ENCODE measurements at regions not wholly inside any gene's neighbourhood (a gene's known extent, or its start where the extent isn't known, plus 50 kb on each side); places are given as distances from the start of the nearest gene placed in this dataset.

DNA sequence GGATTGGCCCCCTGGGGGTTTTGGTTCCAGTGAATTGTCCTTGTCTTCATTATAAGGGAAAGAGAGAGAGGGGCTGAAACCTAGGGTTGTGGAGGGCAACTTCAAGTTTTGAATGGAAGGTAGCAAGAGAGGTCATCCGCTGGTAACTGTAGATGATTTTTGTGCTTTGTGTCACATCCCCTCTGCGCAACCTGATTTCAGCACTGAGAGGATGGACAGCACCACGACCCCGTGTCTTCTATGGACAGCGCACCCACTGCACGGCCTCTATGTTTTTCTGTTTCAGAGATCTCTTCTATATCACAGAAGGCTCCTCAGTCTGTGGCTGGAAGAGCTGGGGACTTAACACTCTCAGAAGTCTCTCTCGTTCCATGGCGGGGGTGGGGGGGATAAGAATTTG lies 127.0 kb upstream of the RPH3A start:
- Histone ChIP-seq H3K79me2 (replicated peaks; ENCODE audit: insufficient read depth, low read length) (no peaks in the 10 kb centered on the region), H3K9me2 (ENCODE audit: insufficient read depth, low read length) (no peaks in the 10 kb centered on the region), H2AFZ (ENCODE audit: low read depth, low read length) (no peak overlapping the region), H4K20me1 (ENCODE audit: insufficient read depth) (no peaks in the 10 kb centered on the region), H3K27me3 (ENCODE audit: insufficient read depth, low read depth, low read length) (peaks cover 6% of the 10 kb centered on the region), H3K4me2 (ENCODE audit: low read length) (no peak overlapping the region), H3K4me3 (ENCODE audit: low read length) (no peak overlapping the region), H3K27ac (ENCODE audit: low read length) (no peak overlapping the region), H3K9me3 (ENCODE audit: low read length) (no peaks in the 10 kb centered on the region), H3K36me3 (ENCODE audit: insufficient read depth, low read length) (no peaks in the 10 kb centered on the region), H3K9ac (ENCODE audit: low read length) (no peak overlapping the region), H3F3A (ENCODE audit: insufficient read depth, low read length, poor library complexity, severe bottlenecking) (no peaks in the 10 kb centered on the region)
- no peak for TF ChIP-seq MXI1 (conservative IDR thresholded peaks at IDR 0.05; ENCODE audit: poor library complexity, severe bottlenecking)
- TF ChIP-seq, protein P1, sequence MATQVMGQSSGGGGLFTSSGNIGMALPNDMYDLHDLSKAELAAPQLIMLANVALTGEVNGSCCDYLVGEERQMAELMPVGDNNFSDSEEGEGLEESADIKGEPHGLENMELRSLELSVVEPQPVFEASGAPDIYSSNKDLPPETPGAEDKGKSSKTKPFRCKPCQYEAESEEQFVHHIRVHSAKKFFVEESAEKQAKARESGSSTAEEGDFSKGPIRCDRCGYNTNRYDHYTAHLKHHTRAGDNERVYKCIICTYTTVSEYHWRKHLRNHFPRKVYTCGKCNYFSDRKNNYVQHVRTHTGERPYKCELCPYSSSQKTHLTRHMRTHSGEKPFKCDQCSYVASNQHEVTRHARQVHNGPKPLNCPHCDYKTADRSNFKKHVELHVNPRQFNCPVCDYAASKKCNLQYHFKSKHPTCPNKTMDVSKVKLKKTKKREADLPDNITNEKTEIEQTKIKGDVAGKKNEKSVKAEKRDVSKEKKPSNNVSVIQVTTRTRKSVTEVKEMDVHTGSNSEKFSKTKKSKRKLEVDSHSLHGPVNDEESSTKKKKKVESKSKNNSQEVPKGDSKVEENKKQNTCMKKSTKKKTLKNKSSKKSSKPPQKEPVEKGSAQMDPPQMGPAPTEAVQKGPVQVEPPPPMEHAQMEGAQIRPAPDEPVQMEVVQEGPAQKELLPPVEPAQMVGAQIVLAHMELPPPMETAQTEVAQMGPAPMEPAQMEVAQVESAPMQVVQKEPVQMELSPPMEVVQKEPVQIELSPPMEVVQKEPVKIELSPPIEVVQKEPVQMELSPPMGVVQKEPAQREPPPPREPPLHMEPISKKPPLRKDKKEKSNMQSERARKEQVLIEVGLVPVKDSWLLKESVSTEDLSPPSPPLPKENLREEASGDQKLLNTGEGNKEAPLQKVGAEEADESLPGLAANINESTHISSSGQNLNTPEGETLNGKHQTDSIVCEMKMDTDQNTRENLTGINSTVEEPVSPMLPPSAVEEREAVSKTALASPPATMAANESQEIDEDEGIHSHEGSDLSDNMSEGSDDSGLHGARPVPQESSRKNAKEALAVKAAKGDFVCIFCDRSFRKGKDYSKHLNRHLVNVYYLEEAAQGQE (IDR thresholded peaks at IDR 0.05; ENCODE audit: borderline replicate concordance), result peak; percentile 46
- TF ChIP-seq, protein P2, sequence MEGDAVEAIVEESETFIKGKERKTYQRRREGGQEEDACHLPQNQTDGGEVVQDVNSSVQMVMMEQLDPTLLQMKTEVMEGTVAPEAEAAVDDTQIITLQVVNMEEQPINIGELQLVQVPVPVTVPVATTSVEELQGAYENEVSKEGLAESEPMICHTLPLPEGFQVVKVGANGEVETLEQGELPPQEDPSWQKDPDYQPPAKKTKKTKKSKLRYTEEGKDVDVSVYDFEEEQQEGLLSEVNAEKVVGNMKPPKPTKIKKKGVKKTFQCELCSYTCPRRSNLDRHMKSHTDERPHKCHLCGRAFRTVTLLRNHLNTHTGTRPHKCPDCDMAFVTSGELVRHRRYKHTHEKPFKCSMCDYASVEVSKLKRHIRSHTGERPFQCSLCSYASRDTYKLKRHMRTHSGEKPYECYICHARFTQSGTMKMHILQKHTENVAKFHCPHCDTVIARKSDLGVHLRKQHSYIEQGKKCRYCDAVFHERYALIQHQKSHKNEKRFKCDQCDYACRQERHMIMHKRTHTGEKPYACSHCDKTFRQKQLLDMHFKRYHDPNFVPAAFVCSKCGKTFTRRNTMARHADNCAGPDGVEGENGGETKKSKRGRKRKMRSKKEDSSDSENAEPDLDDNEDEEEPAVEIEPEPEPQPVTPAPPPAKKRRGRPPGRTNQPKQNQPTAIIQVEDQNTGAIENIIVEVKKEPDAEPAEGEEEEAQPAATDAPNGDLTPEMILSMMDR (IDR thresholded peaks at IDR 0.05; ENCODE audit: poor library complexity, severe bottlenecking), result no peak

DNA sequence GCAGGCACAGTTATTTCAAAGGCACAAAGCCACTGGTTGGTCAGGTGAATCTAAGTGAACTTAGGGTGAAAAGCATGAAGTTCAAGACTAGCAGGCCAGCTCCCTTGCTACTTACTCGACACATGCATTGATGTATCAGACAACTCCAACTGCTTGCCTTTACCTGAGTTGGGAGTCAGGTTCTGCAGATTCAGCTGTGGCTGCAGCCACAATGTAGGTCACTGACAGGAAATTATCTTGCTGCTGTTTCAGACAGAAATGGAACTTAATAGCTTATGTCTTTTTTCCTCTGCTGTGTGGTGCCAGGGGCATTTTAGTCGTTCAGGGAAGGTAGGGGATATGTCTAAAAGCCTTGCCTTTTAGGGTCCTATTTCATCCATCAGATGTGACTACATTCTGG lies 125.6 kb upstream of the RPH3A start:
- H3K4me3 ChIP-seq (ENCODE audit: low read length), result no peak overlapping the region
- TF ChIP-seq EZH2 (IDR thresholded peaks at IDR 0.05; ENCODE audit: borderline replicate concordance, insufficient read depth, low read length, poor library complexity, severe bottlenecking) (no peak), RAD21 (conservative IDR thresholded peaks at IDR 0.05) (no peak), POLR2AphosphoS5 (IDR thresholded peaks at IDR 0.05) (no peak), TAF1 (IDR thresholded peaks at IDR 0.05; ENCODE audit: low read depth) (no peak)
- TF ChIP-seq, protein P1 (IDR thresholded peaks at IDR 0.05; ENCODE audit: borderline replicate concordance), result no peak
- H3K27ac ChIP-seq (ENCODE audit: low read length), result no peak overlapping the region
- no peaks in the 10 kb centered on the region for H3K9me3 ChIP-seq (ENCODE audit: low read length)
- H3K27me3 ChIP-seq (ENCODE audit: insufficient read depth, low read depth, low read length), result peaks cover 6% of the 10 kb centered on the region
- H3K9me2 ChIP-seq (ENCODE audit: insufficient read depth, low read length), result no peaks in the 10 kb centered on the region
- no peaks in the 10 kb centered on the region for H3K36me3 ChIP-seq (ENCODE audit: insufficient read depth, low read length)
- no peak overlapping the region for H2AFZ ChIP-seq (ENCODE audit: low read depth, low read length)
- H3F3A ChIP-seq (ENCODE audit: insufficient read depth, low read length, poor library complexity, severe bottlenecking), result no peaks in the 10 kb centered on the region
- H4K20me1 ChIP-seq (ENCODE audit: insufficient read depth), result no peaks in the 10 kb centered on the region
- no peak overlapping the region for H3K4me2 ChIP-seq (ENCODE audit: low read length)
- H3K79me2 ChIP-seq (replicated peaks; ENCODE audit: insufficient read depth, low read length), result no peaks in the 10 kb centered on the region
- no peak overlapping the region for H3K9ac ChIP-seq (ENCODE audit: low read length)
